H54 (cell line): ENCODE measurements at regions not wholly inside any gene's neighbourhood (a gene's known extent, or its start where the extent isn't known, plus 50 kb on each side); places are given as distances from the start of the nearest gene placed in this dataset.
A peak's percentile ranks its signal among the peaks of the same experiment; 100 is the strongest.
"Not testable (repeated sequence)": the region's sequence is repeated elsewhere in the genome, so short reads cannot be mapped to it uniquely, and the experiment has no call there.

Source experiments
- DNase-seq: peaks from one replicate; pipeline ENCODE4 v3.0.0; 2011; ENCODE audit warnings: low spot score, mixed read lengths; ENCODE audit not compliant: insufficient read length
- FAIRE-seq: peaks from 3 replicates; lab custom pipeline; 2011; peaks lifted over from hg19 to GRCh38; lab: Jason Lieb, UNC
- POLR2A ChIP-seq: IDR thresholded peaks from 2 replicates; pipeline ENCODE4 v1.6.1; 2011; ENCODE audit warnings: low read depth, mild to moderate bottlenecking, low read length

DNA sequence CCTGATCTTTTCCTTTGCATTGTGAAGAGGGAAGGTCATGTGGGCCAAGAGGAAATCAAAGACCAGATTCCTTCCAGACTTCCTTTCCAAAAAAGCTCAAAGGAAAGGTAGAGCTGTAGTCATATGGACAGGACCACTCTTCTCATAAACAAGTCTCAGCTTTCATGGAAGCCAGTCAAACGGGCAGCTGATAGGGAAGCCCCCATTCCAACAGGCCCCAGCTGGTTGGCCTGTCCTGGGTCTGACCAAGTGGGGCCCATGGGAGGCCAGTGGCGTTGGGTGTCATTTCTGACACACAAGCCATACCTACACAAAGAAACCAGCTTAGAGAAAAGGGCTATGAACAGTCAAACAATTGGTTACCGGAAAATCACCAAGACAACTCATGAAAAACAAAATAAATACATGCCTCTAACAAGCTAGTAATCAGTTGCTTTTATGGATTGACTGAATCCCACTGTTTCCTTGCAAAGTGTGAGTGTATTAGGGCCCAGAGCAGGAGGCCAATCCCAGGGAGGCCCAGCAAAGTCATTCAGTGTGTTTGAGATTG lies 149.6 kb upstream of the MAMLD1 start:
- DNase-seq (no peak), FAIRE-seq (no peak)
- TF ChIP-seq POLR2A = no peak

DNA sequence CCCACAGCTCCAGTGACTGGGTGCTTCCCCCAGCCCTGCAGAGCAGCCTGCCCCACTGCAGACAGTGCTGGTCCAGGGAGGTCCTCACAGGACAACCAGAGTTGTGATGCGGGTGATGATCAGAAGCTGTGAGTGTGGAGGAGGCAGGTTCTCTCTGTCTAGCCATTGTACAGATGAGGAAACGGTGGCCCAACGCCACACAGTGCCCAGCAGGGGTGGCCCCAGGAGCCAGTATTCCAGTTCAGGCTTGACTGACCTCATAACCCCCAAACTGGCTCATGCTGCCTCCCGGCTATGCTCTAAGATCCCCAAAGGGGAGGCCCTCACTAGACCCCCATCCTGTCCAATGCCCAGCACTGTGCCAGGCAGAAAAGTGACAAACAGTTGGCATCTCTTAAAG lies 147.1 kb upstream of the MAMLD1 start:
- not testable (repeated sequence) for DNase-seq, FAIRE-seq

DNA sequence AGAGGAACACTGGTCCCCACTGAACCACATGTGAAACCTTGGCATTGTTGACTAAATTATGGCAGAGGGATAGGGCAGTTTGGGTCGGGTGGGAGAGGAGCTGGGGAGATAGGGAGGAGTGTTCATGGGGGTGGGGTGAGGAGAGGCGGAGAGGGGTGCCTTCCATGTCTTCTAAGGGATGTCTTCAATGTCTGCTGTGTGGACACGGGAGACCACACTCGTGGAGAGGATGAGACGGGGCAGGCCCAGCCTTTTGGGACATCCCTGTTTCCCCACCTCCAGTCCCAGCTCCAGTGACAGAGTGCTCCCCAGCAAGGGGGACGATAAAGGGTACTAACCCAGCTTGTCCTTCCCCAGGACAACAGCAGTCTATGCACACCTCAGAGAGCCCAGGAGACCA lies 146.4 kb upstream of the MAMLD1 start:
- DNase-seq (no peak), FAIRE-seq (no peak)
- no peak for TF ChIP-seq POLR2A

DNA sequence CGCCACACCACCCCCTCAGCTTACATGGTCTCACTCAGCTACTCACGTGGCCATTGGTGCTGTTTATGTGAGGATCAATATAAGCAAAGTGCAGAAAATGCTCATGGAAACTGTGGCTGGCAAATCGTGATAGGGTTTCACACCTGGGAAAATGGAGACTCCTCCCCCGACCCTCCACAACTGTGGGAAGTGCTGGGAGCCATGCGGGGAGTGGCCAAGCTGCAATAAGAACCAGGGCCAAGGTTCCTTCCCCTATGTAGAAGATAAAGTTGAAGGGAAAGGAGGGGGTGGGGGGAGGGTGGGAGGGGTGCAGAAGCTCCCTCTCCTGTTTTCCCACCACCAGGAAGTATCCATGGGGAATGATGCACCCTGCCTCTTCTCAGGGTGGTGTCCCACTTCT lies 145.5 kb upstream of the MAMLD1 start:
- DNase-seq (no peak), FAIRE-seq (no peak)
- no peak for TF ChIP-seq POLR2A

DNA sequence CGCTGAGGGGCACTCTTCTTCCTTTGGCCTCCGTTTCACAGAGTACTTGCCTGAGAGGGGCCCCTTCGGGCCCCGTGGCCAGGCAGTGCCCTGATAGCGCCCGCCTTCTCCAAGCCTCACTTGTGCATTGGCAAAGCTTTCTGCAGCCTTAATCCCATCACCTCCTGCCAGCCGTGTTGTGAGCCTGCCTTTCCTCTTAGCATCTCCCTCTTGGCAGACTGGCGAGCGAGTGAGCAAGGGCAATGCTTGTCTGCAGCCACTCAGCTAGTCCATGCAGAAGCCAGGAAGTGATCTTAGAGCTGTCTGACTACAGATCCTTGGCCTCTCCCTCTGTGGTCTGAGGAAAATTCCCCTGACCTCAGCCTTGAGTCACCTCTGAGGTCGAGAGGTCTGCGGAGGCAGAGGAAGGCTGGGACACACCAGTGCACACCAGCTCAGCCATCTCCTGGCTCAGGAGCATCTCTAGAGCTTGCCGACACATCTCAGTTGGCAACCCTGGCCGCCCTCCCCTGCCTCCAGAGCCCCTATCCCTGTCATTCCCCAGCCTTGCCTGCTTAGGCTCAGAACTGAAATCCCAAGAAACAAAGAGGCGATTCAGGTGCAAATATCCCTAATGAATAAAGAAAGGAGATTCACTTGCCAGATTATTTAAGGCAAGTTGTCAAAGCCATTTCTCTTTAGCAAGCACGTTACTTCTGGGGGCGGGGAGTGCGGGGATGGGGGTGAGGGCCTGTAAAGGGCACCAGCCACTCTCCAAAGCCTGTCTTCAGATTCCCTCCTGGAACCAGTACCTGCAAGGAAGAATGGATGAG lies 143.5 kb upstream of the MAMLD1 start:
- FAIRE-seq (peak; percentile 94), DNase-seq (peak; percentile 68)
- TF ChIP-seq POLR2A = no peak

DNA sequence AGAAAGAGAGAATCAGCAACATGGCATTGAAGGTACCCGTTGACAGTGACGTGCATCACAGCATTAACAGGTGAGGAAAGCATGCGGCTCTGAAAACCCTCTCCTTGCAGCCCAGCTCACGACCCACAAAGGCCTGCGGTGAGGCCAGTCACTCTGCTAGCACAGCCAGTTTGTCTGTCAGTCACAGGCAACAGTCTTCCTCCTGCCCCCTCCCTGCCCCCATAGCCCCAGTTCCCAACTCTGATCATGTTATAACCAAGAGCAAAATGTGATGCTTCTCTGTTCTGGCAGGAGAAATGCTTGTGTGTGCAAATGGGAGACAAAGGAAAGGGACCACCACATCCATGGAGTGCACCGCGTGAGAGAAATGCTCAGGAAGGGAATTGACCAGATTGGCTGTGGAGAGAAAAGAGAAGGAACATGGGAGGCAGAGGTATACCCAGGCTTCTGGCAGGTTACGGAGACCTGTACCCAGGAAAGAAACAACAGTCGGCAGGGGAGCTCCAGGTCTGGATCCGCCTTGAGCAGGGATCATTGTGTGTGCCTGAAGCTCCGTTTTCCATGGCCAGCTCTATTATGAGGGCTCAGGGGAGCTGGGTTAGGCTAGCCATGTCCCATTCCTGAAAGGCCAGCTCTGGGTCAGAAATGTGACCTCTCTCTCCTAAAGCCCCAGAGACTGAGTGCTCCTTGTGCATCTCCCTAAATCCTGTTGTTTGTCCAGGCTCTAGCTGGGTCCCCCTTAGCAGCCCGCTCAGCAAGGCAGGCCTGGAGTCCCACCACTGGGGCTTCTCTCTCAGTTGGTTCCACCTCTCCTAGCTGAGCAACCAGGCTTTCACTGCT lies 139.7 kb upstream of the MAMLD1 start:
- DNase-seq (no peak), FAIRE-seq (no peak)
- no peak for TF ChIP-seq POLR2A

DNA sequence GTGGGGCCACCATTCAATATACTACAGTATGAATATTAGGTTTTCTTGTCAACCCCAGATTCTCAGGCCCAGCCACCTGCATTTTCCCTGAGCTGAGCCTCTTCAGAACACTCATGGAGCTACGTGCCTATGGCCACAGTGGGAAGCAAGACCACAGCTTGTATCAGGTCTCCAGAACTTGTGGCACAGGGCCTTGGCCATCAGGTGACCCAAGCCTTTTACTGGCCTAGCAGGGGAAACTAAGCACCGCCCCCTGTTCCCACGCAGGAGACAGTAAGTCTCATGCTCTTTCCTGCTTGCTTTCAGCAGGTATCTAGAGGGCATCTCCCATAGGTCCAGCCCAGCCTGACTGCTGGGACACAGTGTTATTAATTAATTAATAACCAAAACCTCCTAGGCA lies 138.4 kb upstream of the MAMLD1 start:
- TF ChIP-seq POLR2A = no peak
- no peak for FAIRE-seq
- no peak for DNase-seq

DNA sequence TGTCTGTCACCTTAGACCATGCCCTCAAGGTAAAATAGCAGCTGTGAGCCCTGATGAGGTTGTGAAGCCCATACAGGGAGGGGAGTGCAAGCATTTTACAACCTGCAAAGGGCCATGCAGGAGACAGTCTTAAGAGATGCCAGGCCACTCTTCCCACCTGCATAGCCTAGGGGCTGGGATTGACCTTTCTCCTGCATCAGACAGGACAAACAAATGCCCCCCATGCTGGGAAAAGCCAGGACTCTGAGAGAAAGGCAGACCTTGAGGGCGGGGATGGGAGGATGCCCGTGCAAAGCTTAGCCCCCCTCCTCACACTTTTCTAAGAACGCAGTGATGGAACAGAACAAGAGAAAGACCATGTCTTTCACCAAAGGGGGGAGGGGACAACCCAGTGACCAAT lies 137.9 kb upstream of the MAMLD1 start:
- DNase-seq (no peak), FAIRE-seq (no peak)
- TF ChIP-seq POLR2A = no peak

DNA sequence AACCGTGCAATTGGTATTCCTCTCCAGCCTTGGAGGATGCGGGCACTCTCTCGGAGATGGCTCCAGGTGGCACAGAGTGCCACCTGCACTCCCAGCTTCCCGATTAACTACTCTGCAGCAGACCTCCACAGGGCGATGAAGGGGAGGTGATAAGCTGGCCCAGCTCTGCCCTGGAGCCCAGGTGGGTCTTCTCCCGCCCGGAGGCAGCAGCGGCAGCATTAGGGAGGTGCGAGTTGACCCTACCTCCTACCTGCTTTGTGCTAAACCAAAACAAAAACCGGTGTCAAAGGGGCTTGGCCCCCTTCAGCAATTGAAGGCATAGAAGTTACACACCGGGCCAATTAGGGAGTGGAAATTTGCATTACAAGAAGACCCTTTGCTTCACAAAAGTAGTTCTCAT lies 137.4 kb upstream of the MAMLD1 start:
- FAIRE-seq (no peak), DNase-seq (no peak)
- no peak for TF ChIP-seq POLR2A

DNA sequence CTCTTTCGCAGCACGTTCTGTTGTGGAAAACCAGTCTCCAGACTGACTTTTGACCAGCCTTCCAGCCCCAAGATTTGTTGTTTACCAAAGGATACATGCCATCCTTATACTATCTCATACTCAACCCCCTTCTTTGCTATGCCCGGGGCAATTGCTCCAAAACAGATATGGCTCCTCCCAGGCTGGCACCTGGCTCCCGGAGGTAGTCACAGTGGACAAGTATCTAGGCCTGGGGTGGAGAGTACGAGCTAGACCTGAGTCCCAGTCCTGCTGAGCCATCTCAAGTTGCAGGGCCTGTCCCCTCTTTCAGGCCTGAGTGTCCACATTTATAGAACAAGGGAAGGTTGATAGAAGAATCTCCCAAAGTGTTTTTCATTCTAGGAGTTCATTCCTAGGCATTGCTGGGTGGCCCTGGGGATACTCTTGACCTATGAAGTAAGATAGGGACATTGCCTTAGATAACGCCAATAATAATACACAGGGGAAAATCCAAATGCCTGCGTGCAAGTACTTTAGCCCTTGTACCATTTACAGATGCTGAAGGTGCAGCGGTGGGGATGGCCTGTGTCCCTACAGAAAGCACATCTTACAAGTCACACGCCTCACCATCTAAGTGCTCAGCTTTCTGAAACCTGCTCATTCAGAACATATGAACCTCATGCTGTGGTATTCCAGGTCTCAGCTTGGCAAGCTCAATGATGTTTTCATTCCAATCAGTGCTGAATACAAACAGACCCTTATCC lies 136.7 kb upstream of the MAMLD1 start:
- DNase-seq = no peak
- TF ChIP-seq POLR2A = no peak
- FAIRE-seq = no peak

DNA sequence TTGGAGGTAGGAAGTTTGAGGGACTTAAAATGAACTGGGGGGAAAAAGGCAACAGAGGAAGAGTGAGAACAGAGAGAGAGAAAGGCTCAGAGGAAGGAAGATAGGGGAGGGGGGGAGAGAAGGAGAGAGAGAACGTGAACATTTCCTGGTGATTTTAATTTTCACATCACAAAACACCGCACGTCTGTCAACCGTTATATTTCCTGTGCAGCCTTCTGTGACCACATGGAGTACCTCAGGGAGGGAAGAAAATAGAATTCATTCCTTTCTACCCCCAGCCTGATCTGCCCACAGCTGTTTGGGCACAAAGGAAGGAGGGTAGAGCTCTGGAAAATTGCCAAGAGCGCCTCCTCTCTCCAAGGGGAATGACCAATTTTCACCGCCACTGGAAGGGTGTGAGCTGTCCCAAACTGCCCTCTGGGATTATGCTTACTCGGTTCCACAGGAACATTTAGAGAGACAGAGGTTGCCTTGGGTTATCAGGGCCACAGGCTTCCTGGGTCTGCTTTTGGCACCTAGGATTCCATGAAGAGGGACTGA lies 135.7 kb upstream of the MAMLD1 start:
- FAIRE-seq (no peak), DNase-seq (no peak)
- TF ChIP-seq POLR2A = no peak

DNA sequence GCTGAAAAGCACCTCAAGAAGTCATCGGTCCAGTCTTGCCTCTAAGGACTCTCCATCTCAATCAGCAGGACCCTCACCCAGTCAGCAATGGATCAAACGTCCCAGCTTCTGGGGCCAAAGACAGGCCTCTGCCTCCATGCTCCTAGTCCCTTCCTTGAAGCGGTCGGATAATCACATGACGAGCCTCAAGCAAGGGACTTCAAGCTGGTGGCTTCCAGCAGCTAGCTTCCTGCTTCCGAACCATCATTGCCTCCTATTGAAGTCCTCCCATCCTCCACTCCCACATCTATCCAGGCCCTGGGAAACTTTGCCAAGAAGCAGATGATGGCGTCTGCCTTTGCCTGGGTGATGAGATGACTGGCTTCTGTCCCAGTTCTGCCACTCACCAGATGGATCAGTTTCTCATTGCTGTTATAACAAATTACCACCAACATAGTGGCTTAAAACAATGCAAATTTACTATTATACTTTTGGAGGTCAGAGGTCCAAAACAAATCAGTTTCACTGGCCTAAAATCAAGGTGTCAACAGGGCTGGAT lies 135.2 kb upstream of the MAMLD1 start:
- FAIRE-seq (no peak), DNase-seq (no peak)
- TF ChIP-seq POLR2A = no peak

DNA sequence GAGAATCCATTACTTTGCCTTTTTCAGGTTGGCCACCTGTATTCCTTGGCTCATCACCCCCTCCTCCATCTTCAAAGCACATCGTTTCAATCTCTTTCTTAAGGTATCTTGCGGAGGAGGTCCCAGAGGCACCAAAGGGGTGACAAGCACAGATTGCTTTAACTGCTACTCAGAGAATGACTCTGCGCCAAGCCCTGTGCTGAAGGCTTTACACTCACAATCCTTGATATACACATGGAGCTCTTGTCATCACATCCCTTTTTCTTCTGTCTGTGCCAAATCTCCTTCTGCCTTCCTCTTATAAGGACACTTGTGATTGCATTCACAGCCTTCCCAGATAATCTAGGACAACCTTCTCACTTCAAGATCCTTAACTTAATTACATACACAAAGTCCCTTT lies 134.7 kb upstream of the MAMLD1 start:
- no peak for DNase-seq
- FAIRE-seq = no peak
- no peak for TF ChIP-seq POLR2A
